GM18505 (cell line): ENCODE measurements at regions not wholly inside any gene's neighbourhood (a gene's known extent, or its start where the extent isn't known, plus 50 kb on each side); places are given as distances from the start of the nearest gene placed in this dataset.
A peak's percentile ranks its signal among the peaks of the same experiment; 100 is the strongest.

Experiments used
- ATAC-seq: cut with Tn5 transposase; IDR thresholded peaks from one replicate; pipeline ENCODE4 v1.9.1; 2021; ENCODE audit not compliant: unreplicated experiment
- POLR2A ChIP-seq: IDR thresholded peaks from 4 replicates; pipeline ENCODE4 v1.6.1; 2011; ENCODE audit warnings: borderline replicate concordance; ENCODE audit not compliant: insufficient read depth, insufficient read length; ENCODE audit errors: extremely low read depth

GRCh38 chr16:75780669-75781068, 54.4 kb upstream of the CPHXL start:
- TF ChIP-seq POLR2A = no peak
- ATAC-seq = no peak

GRCh38 chr16:75781683-75782343, 55.5 kb upstream of the CPHXL start:
- TF ChIP-seq POLR2A = no peak
- ATAC-seq = no peak

- no peak for TF ChIP-seq POLR2A
- peak; percentile 47 for ATAC-seq
These were observed 61.1 kb upstream of the CPHXL start for GRCh38 chr16:75787440-75787839.

GRCh38 chr16:75789237-75789636, 62.9 kb upstream of the CPHXL start:
- TF ChIP-seq POLR2A = no peak
- ATAC-seq = no peak

GRCh38 chr16:75792771-75793492, 66.6 kb upstream of the CPHXL start:
- ATAC-seq = no peak
- TF ChIP-seq POLR2A = no peak

GRCh38 chr16:75793641-75794040, 67.4 kb upstream of the CPHXL start:
- TF ChIP-seq POLR2A = no peak
- ATAC-seq = no peak

GRCh38 chr16:75794426-75794825, 68.1 kb upstream of the CPHXL start:
- TF ChIP-seq POLR2A = no peak
- peak; percentile 61 for ATAC-seq

GRCh38 chr16:75798714-75799113, 72.4 kb upstream of the CPHXL start:
- ATAC-seq = peak; percentile 44
- no peak for TF ChIP-seq POLR2A

GRCh38 chr16:75801307-75801706, 75.0 kb upstream of the CPHXL start:
- no peak for TF ChIP-seq POLR2A
- no peak for ATAC-seq

GRCh38 chr16:75803753-75804152, 77.5 kb upstream of the CPHXL start:
- ATAC-seq = no peak
- TF ChIP-seq POLR2A = no peak

GRCh38 chr16:75804368-75804767, 78.1 kb upstream of the CPHXL start:
- no peak for ATAC-seq
- no peak for TF ChIP-seq POLR2A

GRCh38 chr16:75805946-75806345, 79.7 kb upstream of the CPHXL start:
- TF ChIP-seq POLR2A = no peak
- ATAC-seq = no peak

- TF ChIP-seq POLR2A = no peak
These were observed 80.2 kb upstream of the CPHXL start for GRCh38 chr16:75806487-75806886.

GRCh38 chr16:75810342-75810741, 84.1 kb upstream of the CPHXL start:
- no peak for TF ChIP-seq POLR2A
- ATAC-seq = no peak

More at GRCh38 chr16:75806487-75806886, 80.2 kb upstream of the CPHXL start:
- ATAC-seq = no peak
